ENCODE measurements at regions not wholly inside any gene's neighbourhood (a gene's known extent, or its start where the extent isn't known, plus 50 kb on each side); places are given as distances from the start of the nearest gene placed in this dataset.

GRCh38 chr6:2497922-2498623 lies 252.6 kb downstream of the MYLK4 start:
- H3K79me2 ChIP-seq (ENCODE audit: insufficient read depth, low read length): no peaks in the 10 kb centered on the region
- H3K9me3 ChIP-seq (ENCODE audit: insufficient read depth, low read length): no peaks in the 10 kb centered on the region
- H3K4me3 ChIP-seq (ENCODE audit: insufficient read depth, low read length, poor library complexity, severe bottlenecking): no peak overlapping the region
- no peaks in the 10 kb centered on the region for H3K36me3 ChIP-seq (ENCODE audit: low read length)
- H3K9ac ChIP-seq (ENCODE audit: low read length): no peak overlapping the region
- no peaks in the 10 kb centered on the region for H3K9me2 ChIP-seq (replicated peaks; ENCODE audit: insufficient read depth, low read length)
- H4K20me1 ChIP-seq (ENCODE audit: low read depth, low read length): no peaks in the 10 kb centered on the region
- H3K4me2 ChIP-seq (ENCODE audit: low read depth, low read length, poor library complexity, severe bottlenecking): no peak overlapping the region
- H3K27ac ChIP-seq (ENCODE audit: low read depth, low read length): no peak overlapping the region
- no peaks in the 10 kb centered on the region for H3K27me3 ChIP-seq (ENCODE audit: low read length)
- H2AFZ ChIP-seq (ENCODE audit: low read depth, low read length, severe bottlenecking): no peak overlapping the region
- H3F3A ChIP-seq (ENCODE audit: insufficient read depth): no peaks in the 10 kb centered on the region
- TF ChIP-seq EZH2phosphoT487 (conservative IDR thresholded peaks at IDR 0.05; ENCODE audit: low read length): no peak

GRCh38 chr6:2496291-2496690 lies 250.9 kb upstream of the GMDS start:
- Histone ChIP-seq H3K36me3 (ENCODE audit: low read length) (no peaks in the 10 kb centered on the region), H3K79me2 (ENCODE audit: insufficient read depth, low read length) (no peaks in the 10 kb centered on the region), H3F3A (ENCODE audit: insufficient read depth) (no peaks in the 10 kb centered on the region), H3K4me2 (ENCODE audit: low read depth, low read length, poor library complexity, severe bottlenecking) (no peak overlapping the region), H3K27ac (ENCODE audit: low read depth, low read length) (no peak overlapping the region), H3K27me3 (ENCODE audit: low read length) (no peaks in the 10 kb centered on the region), H2AFZ (ENCODE audit: low read depth, low read length, severe bottlenecking) (no peak overlapping the region), H3K4me3 (ENCODE audit: insufficient read depth, low read length, poor library complexity, severe bottlenecking) (no peak overlapping the region), H4K20me1 (ENCODE audit: low read depth, low read length) (no peaks in the 10 kb centered on the region), H3K9ac (ENCODE audit: low read length) (no peak overlapping the region), H3K9me2 (replicated peaks; ENCODE audit: insufficient read depth, low read length) (no peaks in the 10 kb centered on the region), H3K9me3 (ENCODE audit: insufficient read depth, low read length) (no peaks in the 10 kb centered on the region)
- TF ChIP-seq, protein P1, sequence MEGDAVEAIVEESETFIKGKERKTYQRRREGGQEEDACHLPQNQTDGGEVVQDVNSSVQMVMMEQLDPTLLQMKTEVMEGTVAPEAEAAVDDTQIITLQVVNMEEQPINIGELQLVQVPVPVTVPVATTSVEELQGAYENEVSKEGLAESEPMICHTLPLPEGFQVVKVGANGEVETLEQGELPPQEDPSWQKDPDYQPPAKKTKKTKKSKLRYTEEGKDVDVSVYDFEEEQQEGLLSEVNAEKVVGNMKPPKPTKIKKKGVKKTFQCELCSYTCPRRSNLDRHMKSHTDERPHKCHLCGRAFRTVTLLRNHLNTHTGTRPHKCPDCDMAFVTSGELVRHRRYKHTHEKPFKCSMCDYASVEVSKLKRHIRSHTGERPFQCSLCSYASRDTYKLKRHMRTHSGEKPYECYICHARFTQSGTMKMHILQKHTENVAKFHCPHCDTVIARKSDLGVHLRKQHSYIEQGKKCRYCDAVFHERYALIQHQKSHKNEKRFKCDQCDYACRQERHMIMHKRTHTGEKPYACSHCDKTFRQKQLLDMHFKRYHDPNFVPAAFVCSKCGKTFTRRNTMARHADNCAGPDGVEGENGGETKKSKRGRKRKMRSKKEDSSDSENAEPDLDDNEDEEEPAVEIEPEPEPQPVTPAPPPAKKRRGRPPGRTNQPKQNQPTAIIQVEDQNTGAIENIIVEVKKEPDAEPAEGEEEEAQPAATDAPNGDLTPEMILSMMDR (IDR thresholded peaks at IDR 0.05; ENCODE audit: insufficient read depth, low read length, poor library complexity, severe bottlenecking): no peak
- no peak for TF ChIP-seq EZH2phosphoT487 (conservative IDR thresholded peaks at IDR 0.05; ENCODE audit: low read length)

GRCh38 chr6:2492686-2493523 lies 247.5 kb upstream of the GMDS start:
- no peaks in the 10 kb centered on the region for H3K9me3 ChIP-seq (ENCODE audit: insufficient read depth, low read length)
- H2AFZ ChIP-seq (ENCODE audit: low read depth, low read length, severe bottlenecking): no peak overlapping the region
- H3K9ac ChIP-seq (ENCODE audit: low read length): no peak overlapping the region
- H3K27me3 ChIP-seq (ENCODE audit: low read length): no peaks in the 10 kb centered on the region
- no peak overlapping the region for H3K27ac ChIP-seq (ENCODE audit: low read depth, low read length)
- no peaks in the 10 kb centered on the region for H3K36me3 ChIP-seq (ENCODE audit: low read length)
- no peak overlapping the region for H3K4me2 ChIP-seq (ENCODE audit: low read depth, low read length, poor library complexity, severe bottlenecking)
- no peaks in the 10 kb centered on the region for H3K9me2 ChIP-seq (replicated peaks; ENCODE audit: insufficient read depth, low read length)
- no peaks in the 10 kb centered on the region for H3K79me2 ChIP-seq (ENCODE audit: insufficient read depth, low read length)
- H3F3A ChIP-seq (ENCODE audit: insufficient read depth): no peaks in the 10 kb centered on the region
- TF ChIP-seq, protein P1 (IDR thresholded peaks at IDR 0.05; ENCODE audit: insufficient read depth, low read length, poor library complexity, severe bottlenecking): no peak
- no peak for TF ChIP-seq EZH2phosphoT487 (conservative IDR thresholded peaks at IDR 0.05; ENCODE audit: low read length)
- no peak overlapping the region for H3K4me3 ChIP-seq (ENCODE audit: insufficient read depth, low read length, poor library complexity, severe bottlenecking)
- no peaks in the 10 kb centered on the region for H4K20me1 ChIP-seq (ENCODE audit: low read depth, low read length)

- Histone ChIP-seq H3F3A (ENCODE audit: insufficient read depth) (no peaks in the 10 kb centered on the region), H3K27me3 (ENCODE audit: low read length) (no peaks in the 10 kb centered on the region), H3K4me2 (ENCODE audit: low read depth, low read length, poor library complexity, severe bottlenecking) (no peak overlapping the region), H3K36me3 (ENCODE audit: low read length) (no peaks in the 10 kb centered on the region), H3K4me3 (ENCODE audit: insufficient read depth, low read length, poor library complexity, severe bottlenecking) (no peak overlapping the region), H4K20me1 (ENCODE audit: low read depth, low read length) (no peaks in the 10 kb centered on the region), H3K79me2 (ENCODE audit: insufficient read depth, low read length) (no peaks in the 10 kb centered on the region), H3K27ac (ENCODE audit: low read depth, low read length) (no peak overlapping the region), H2AFZ (ENCODE audit: low read depth, low read length, severe bottlenecking) (no peak overlapping the region), H3K9me3 (ENCODE audit: insufficient read depth, low read length) (no peaks in the 10 kb centered on the region), H3K9me2 (replicated peaks; ENCODE audit: insufficient read depth, low read length) (no peaks in the 10 kb centered on the region), H3K9ac (ENCODE audit: low read length) (no peak overlapping the region)
- TF ChIP-seq EZH2phosphoT487 (conservative IDR thresholded peaks at IDR 0.05; ENCODE audit: low read length): no peak
Measured at GRCh38 chr6:2491137-2491536, 245.7 kb upstream of the GMDS start.

All from SU-DHL-6 (cell line).